ENCODE measurements at regions not wholly inside any gene's neighbourhood (a gene's known extent, or its start where the extent isn't known, plus 50 kb on each side); places are given as distances from the start of the nearest gene placed in this dataset.
A peak's percentile ranks its signal among the peaks of the same experiment; 100 is the strongest.

DNA sequence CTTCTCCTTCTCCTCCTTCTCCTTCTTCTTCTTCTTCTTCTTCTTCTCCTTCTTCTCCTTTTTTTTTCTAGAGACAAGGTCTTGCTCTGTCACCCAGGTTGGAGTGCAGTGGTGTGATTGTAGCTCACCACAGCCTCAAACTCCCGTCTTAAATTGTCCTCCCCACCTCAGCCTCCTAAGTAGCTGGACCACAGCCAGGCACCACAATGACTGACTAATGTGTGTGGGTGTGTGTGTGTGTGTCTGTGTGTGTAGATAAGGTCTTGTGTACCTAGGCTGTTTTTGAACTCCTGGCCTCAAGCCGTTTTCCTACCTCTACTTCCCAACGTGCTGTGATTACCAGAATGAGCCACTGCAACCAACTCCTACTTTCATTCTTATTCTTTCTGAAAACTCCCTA, 390.9 kb downstream of the ADAM29 start:
- DNase-seq (ENCODE audit: low read depth, low spot score): no peak
- Histone ChIP-seq H2AFZ (ENCODE audit: low read depth, low read length, poor library complexity, severe bottlenecking) (peak overlapping the region; percentile 70), H4K20me1 (ENCODE audit: insufficient read depth) (no peaks in the 10 kb centered on the region), H3K27me3 (ENCODE audit: insufficient read depth, low read length) (no peaks in the 10 kb centered on the region), H3K4me2 (ENCODE audit: low read length) (peak overlapping the region; percentile 8; the same call in 1 of the 2 replicates), H3K9me2 (ENCODE audit: insufficient read depth) (no peaks in the 10 kb centered on the region), H3K9ac (ENCODE audit: low read length) (no peak overlapping the region), H3K4me1 (ENCODE audit: control insufficient read depth in 1 of 2, insufficient read depth in 2 of 2, low read length in 2 of 2) (peaks cover 0 to 10% of the 10 kb centered on the region in 2 experiments; a peak in 1 of 4 replicates), H3K4me3 (replicated peaks in 1 of 2; ENCODE audit: low read depth in 1 of 2, low read length in 2 of 2) (no peak overlapping the region), H3K9me3 (ENCODE audit: control insufficient read depth in 1 of 2, insufficient read depth in 1 of 2, low read depth in 1 of 2, low read length in 2 of 2) (no peaks in the 10 kb centered on the region), H3K36me3 (ENCODE audit: control insufficient read depth in 1 of 2, insufficient read depth in 2 of 2, low read length in 2 of 2) (no peaks in the 10 kb centered on the region), H3K79me2 (ENCODE audit: insufficient read depth, low read length) (no peaks in the 10 kb centered on the region), H3K27ac (ENCODE audit: low read depth, low read length) (no peak overlapping the region)
- ChIA-PET POLR2A (no interaction called here), CTCF (no interaction called here), RAD21 (ENCODE audit: low non-redundant PET in 1 of 2, low total read pairs in 2 of 2, uncharacterized antibody in 2 of 2, unreplicated experiment in 2 of 2) (no interaction called here)
- BruUV-seq (replicated peaks): no TSS peak
- TF ChIP-seq JUND (IDR thresholded peaks at IDR 0.05): no peak
- peak; percentile 34; the same call in 1 of the 2 replicates for TF ChIP-seq EGR1 (IDR thresholded peaks at IDR 0.05; ENCODE audit: low read depth)
- TF ChIP-seq RAD21 (IDR thresholded peaks at IDR 0.05; ENCODE audit: low read depth): no peak
- intact Hi-C loops (cut with micrococcal nuclease): no loop called here
- ATAC-seq: peak; percentile 25; the same call in 1 of the 2 replicates

DNA sequence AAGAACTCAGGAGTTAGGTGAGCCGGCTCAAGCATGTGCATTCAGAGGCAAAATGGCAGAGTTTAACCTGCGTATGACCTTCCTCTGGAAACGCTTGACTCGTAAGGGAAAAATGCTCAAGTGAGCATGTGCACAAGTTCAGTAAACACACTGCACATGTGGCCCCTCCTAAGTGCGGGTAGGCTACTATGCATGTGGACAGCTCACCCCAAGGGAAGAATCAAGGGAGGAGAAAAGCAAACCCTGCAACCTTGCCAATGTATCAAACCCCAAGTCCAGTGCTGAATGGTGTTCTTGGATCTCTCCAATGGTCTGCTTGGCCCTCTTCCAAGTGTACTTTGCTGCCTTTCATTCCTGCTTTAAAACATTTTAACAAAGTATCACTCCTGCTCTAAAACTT, 407.1 kb downstream of the ADAM29 start:
- CTCF ChIA-PET: no interaction called here
- no peaks in the 10 kb centered on the region for H3K36me3 ChIP-seq (ENCODE audit: control insufficient read depth in 1 of 2, insufficient read depth in 2 of 2, low read length in 2 of 2)
- BruUV-seq (replicated peaks): no TSS peak
- RAD21 ChIA-PET (ENCODE audit: low non-redundant PET in 1 of 2, low total read pairs in 2 of 2, uncharacterized antibody in 2 of 2, unreplicated experiment in 2 of 2): no interaction called here
- POLR2A ChIA-PET: interaction anchor here (0.6 kb wide), 1 partner anchor 22 kb away, joined by 4 read pairs; no protein-coding TSS in a partner anchor
- H3K9me2 ChIP-seq (ENCODE audit: insufficient read depth): no peaks in the 10 kb centered on the region
- H3K9ac ChIP-seq (ENCODE audit: low read length): no peak overlapping the region
- TF ChIP-seq, protein P1, sequence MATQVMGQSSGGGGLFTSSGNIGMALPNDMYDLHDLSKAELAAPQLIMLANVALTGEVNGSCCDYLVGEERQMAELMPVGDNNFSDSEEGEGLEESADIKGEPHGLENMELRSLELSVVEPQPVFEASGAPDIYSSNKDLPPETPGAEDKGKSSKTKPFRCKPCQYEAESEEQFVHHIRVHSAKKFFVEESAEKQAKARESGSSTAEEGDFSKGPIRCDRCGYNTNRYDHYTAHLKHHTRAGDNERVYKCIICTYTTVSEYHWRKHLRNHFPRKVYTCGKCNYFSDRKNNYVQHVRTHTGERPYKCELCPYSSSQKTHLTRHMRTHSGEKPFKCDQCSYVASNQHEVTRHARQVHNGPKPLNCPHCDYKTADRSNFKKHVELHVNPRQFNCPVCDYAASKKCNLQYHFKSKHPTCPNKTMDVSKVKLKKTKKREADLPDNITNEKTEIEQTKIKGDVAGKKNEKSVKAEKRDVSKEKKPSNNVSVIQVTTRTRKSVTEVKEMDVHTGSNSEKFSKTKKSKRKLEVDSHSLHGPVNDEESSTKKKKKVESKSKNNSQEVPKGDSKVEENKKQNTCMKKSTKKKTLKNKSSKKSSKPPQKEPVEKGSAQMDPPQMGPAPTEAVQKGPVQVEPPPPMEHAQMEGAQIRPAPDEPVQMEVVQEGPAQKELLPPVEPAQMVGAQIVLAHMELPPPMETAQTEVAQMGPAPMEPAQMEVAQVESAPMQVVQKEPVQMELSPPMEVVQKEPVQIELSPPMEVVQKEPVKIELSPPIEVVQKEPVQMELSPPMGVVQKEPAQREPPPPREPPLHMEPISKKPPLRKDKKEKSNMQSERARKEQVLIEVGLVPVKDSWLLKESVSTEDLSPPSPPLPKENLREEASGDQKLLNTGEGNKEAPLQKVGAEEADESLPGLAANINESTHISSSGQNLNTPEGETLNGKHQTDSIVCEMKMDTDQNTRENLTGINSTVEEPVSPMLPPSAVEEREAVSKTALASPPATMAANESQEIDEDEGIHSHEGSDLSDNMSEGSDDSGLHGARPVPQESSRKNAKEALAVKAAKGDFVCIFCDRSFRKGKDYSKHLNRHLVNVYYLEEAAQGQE (IDR thresholded peaks at IDR 0.05; ENCODE audit: low read depth): peak; percentile 3; the same call in 1 of the 2 replicates
- no peak for TF ChIP-seq POLR2AphosphoS5 (IDR thresholded peaks at IDR 0.05; ENCODE audit: low read depth, low read length)
- TF ChIP-seq, protein P2, sequence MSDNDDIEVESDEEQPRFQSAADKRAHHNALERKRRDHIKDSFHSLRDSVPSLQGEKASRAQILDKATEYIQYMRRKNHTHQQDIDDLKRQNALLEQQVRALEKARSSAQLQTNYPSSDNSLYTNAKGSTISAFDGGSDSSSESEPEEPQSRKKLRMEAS (IDR thresholded peaks at IDR 0.05): no peak
- TF ChIP-seq POLR2A (IDR thresholded peaks at IDR 0.05; ENCODE audit: borderline replicate concordance, extremely low read depth, insufficient read depth, insufficient read length): no peak
- no peak for TF ChIP-seq CBX3 (IDR thresholded peaks at IDR 0.05; ENCODE audit: low read depth)
- TF ChIP-seq EGR1 (IDR thresholded peaks at IDR 0.05; ENCODE audit: low read depth): no peak
- no peak for TF ChIP-seq SRF (IDR thresholded peaks at IDR 0.05; ENCODE audit: low read depth)
- no peaks in the 10 kb centered on the region for H3K27me3 ChIP-seq (ENCODE audit: insufficient read depth, low read length)
- H3K4me2 ChIP-seq (ENCODE audit: low read length): no peak overlapping the region
- peaks cover 0 to 9% of the 10 kb centered on the region in 2 experiments; a peak in 1 of 4 replicates for H3K4me1 ChIP-seq (ENCODE audit: control insufficient read depth in 1 of 2, insufficient read depth in 2 of 2, low read length in 2 of 2)
- H3K4me3 ChIP-seq (replicated peaks in 1 of 2; ENCODE audit: low read depth in 1 of 2, low read length in 2 of 2): no peak overlapping the region
- H4K20me1 ChIP-seq (ENCODE audit: insufficient read depth): no peaks in the 10 kb centered on the region
- H3K79me2 ChIP-seq (ENCODE audit: insufficient read depth, low read length): no peaks in the 10 kb centered on the region
- intact Hi-C loops (cut with micrococcal nuclease): no loop called here
- no peak overlapping the region for H2AFZ ChIP-seq (ENCODE audit: low read depth, low read length, poor library complexity, severe bottlenecking)
- ATAC-seq: no peak
- H3K27ac ChIP-seq (ENCODE audit: low read depth, low read length): no peak overlapping the region
- DNase-seq (ENCODE audit: low read depth, low spot score): no peak
- H3K9me3 ChIP-seq (ENCODE audit: control insufficient read depth in 1 of 2, insufficient read depth in 1 of 2, low read depth in 1 of 2, low read length in 2 of 2): no peaks in the 10 kb centered on the region
